ENCODE measurements at regions not wholly inside any gene's neighbourhood (a gene's known extent, or its start where the extent isn't known, plus 50 kb on each side); places are given as distances from the start of the nearest gene placed in this dataset.

DNA sequence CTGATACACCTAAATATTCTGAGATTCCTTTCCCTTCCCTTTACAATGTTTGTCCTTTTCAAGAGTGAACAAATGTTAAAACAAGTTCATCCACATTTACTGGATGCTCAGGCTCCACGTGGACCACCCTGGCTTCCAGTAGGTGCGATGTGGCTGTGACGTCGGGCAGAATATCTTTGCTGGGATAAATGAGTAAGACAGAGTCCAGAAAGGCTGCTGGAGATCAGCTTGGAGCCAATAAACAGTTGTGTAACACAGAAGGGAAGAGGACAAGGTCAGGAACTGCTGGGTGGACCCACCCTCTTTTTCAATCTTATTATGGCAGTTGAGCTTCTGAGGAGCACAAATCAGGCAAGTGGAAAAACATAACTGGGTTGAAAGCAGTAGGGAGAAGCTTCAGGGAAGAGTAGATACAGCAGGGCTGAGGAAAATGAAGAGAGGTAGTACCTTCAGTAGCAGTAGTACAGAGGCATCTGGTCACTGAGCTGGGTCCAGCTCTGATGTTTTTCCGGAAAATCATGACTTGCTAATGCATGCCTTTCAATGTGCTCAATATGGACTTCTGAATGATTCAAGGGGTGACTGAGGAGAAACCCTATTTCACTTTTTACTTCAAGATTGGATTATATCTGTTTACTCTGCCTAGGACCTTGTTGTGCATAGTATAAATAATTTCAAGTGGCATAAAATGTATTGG is 171.8 kb upstream of the MAD2L1 start:
- no peak for TF ChIP-seq POLR2AphosphoS5 (IDR thresholded peaks at IDR 0.05; ENCODE audit: low read depth, low read length)
- no peak for TF ChIP-seq CTCF (IDR thresholded peaks at IDR 0.05)

Measured in Panc1 (cell line).